Prostate gland (tissue), 2 donors: ENCODE measurements at regions not wholly inside any gene's neighbourhood (a gene's known extent, or its start where the extent isn't known, plus 50 kb on each side); places are given as distances from the start of the nearest gene placed in this dataset.
"Not testable (repeated sequence)": the region's sequence is repeated elsewhere in the genome, so short reads cannot be mapped to it uniquely, and the experiment has no call there.

ENCODE experiments used
- DNase-seq: peaks from one replicate; pipeline ENCODE4 v3.0.0-alpha.2; 2019; ENCODE audit warnings: low spot score
- H3K27ac ChIP-seq, 2 donors: fragments of 200-600 bp; sonication (generic); 2 replicates each; pipeline ENCODE4 v1.5.1; 2017 to 2019
- H3K27me3 ChIP-seq: fragments of 200-600 bp; sonication (generic); replicated peaks from 2 replicates; pipeline ENCODE4 v1.5.1; 2019; ENCODE audit not compliant: insufficient read depth
- H3K36me3 ChIP-seq, 2 donors: fragments of 200-600 bp; sonication (generic); 1 replicate in 1 of 2; 2 replicates in 1 of 2; pipeline versions ENCODE4 v1.5.1 to v1.8.1; 2017 to 2019
- H3K4me1 ChIP-seq: fragments of 200-600 bp; sonication (generic); replicated peaks from 2 replicates; pipeline ENCODE4 v1.5.1; 2019
- H3K4me3 ChIP-seq, 2 donors: fragments of 200-600 bp; sonication (generic); 2 replicates each; pipeline ENCODE4 v1.5.1; 2017 to 2019
- H3K9me3 ChIP-seq: fragments of 200-600 bp; sonication (generic); 2 replicates; pipeline ENCODE4 v1.5.1; 2017
- POLR2A ChIP-seq: fragments of 450-650 bp; IDR thresholded peaks from one replicate; pipeline ENCODE4 v1.6.1; 2016; ENCODE audit warnings: antibody characterized with exemption, mild to moderate bottlenecking
- POLR2AphosphoS5 ChIP-seq: sonication (generic); formaldehyde crosslinking; IDR thresholded peaks from one replicate; pipeline ENCODE4 v1.6.1; 2017; ENCODE audit warnings: antibody characterized with exemption
- WGBS: methylation state at CpG from one replicate; pipeline ENCODE4 v1.1.5; 2018; 5-methylcytosine and 5-hydroxymethylcytosine counted together
- intact Hi-C: fragments of 100-400 bp; cut with DNase I; formaldehyde crosslinking; loops from one replicate; pipeline ENCODE4 v1.14.2; 2022
- TF ChIP-seq, protein P1 (sequence below), 4 experiments: fragments of 200-600 bp in 2 of 4; fragments of 450-650 bp in 2 of 4; sonication (generic) in 2 of 4; IDR thresholded peaks; 1 replicate in 3 of 4; 2 replicates in 1 of 4; pipeline ENCODE4 v1.5.1; 2016 to 2019; ENCODE audit warnings: antibody characterized with exemption in 4 of 4, mild to moderate bottlenecking in 2 of 4, moderate library complexity in 2 of 4

DNA sequence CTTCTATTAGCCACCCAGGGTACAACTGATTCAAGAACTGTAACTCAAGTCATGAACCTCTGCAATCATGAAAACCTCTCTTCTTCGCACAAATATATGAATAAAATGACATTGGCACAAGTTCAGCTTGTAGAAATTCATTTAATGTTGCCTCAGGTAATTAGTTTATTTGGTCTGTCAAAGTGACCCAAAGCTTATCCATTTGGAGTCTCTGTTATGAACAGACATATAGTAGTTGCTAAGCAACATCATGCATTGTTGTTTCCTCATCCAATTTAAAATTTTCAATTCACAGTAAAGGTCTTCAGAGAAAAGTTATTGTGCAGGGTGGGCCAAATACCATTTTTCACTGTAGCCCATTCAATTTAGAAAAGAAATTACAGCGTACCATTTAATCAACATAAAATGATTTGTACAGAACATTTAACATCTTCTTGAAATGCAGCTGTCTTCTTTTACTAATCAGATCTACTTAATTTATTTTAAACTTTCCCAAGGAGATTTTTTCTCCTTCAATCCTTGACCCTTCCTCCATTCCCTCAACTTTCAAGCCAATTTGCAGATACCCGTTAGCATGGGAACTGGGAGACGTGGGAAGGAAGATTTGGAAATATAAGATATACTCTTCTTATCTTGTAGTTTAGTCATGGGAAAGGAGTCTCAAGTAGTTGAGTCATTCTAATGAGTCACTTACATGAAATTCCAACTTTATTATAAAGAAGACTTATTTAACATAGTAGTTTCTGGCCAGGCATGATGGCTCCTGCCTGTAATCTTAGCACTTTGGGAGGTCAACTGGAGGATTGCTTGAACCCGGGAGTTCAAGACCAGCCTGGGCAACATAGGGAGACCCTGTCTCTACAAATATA lies 231.3 kb downstream of the ATPSCKMT start:
- no peaks in the 10 kb centered on the region for H3K36me3 ChIP-seq
- H3K27me3 ChIP-seq, result no peaks in the 10 kb centered on the region
- 85% methylated on average over 5 of the region's 5 CpGs for WGBS
- H3K4me3 ChIP-seq, result no peak overlapping the region
- no peak overlapping the region for H3K27ac ChIP-seq
- no peaks in the 10 kb centered on the region for H3K4me1 ChIP-seq
- DNase-seq, result no peak
- intact Hi-C loops, result no loop called here
- no peak for TF ChIP-seq POLR2AphosphoS5
- TF ChIP-seq, protein P1, sequence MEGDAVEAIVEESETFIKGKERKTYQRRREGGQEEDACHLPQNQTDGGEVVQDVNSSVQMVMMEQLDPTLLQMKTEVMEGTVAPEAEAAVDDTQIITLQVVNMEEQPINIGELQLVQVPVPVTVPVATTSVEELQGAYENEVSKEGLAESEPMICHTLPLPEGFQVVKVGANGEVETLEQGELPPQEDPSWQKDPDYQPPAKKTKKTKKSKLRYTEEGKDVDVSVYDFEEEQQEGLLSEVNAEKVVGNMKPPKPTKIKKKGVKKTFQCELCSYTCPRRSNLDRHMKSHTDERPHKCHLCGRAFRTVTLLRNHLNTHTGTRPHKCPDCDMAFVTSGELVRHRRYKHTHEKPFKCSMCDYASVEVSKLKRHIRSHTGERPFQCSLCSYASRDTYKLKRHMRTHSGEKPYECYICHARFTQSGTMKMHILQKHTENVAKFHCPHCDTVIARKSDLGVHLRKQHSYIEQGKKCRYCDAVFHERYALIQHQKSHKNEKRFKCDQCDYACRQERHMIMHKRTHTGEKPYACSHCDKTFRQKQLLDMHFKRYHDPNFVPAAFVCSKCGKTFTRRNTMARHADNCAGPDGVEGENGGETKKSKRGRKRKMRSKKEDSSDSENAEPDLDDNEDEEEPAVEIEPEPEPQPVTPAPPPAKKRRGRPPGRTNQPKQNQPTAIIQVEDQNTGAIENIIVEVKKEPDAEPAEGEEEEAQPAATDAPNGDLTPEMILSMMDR (IDR thresholded peaks at IDR 0.05), result no peak
- TF ChIP-seq POLR2A, result no peak
- H3K9me3 ChIP-seq, result no peaks in the 10 kb centered on the region

- TF ChIP-seq POLR2AphosphoS5 (no peak), POLR2A (no peak)
- TF ChIP-seq, protein P1 (IDR thresholded peaks at IDR 0.05), result no peak
- WGBS, result 68% methylated on average over 4 of the region's 4 CpGs
- Histone ChIP-seq H3K9me3 (no peaks in the 10 kb centered on the region), H3K36me3 (no peaks in the 10 kb centered on the region), H3K27me3 (no peaks in the 10 kb centered on the region), H3K27ac (no peak overlapping the region), H3K4me3 (no peak overlapping the region), H3K4me1 (no peaks in the 10 kb centered on the region)
- no peak for DNase-seq
- intact Hi-C loops, result no loop called here
These were observed 231.9 kb downstream of the ATPSCKMT start for GRCh38 chr5:10017786-10018185.

GRCh38 chr5:10016559-10016958 lies 233.1 kb downstream of the ATPSCKMT start:
- DNase-seq, intact Hi-C loops, H3K36me3 ChIP-seq: not testable (repeated sequence)

DNA sequence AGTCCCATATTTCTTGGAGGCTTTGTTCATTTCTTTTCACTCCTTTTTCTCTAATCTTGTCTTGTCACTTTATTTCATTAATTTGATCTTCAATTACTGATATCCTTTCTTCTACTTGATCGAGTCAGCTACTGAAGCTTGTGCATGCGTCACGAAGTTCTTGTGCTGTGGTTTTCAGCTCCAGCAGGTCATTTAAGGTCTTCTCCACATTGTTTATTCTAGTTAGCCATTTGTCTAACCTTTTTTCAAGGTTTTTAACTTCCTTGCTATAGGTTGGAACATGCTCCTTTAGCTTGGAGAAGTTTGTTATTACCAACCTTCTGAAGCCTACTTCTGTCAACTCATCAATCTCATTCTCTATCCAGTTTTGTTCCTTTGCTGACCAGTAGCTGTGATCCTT lies 234.0 kb downstream of the ATPSCKMT start:
- H3K4me3 ChIP-seq, H3K9me3 ChIP-seq, H3K27me3 ChIP-seq, intact Hi-C loops, DNase-seq, H3K4me1 ChIP-seq, H3K36me3 ChIP-seq, H3K27ac ChIP-seq: not testable (repeated sequence)
- 95% methylated on average over 3 of the region's 3 CpGs for WGBS

More at GRCh38 chr5:10016559-10016958, 233.1 kb downstream of the ATPSCKMT start:
- H3K27me3 ChIP-seq, H3K4me3 ChIP-seq, H3K9me3 ChIP-seq, H3K4me1 ChIP-seq, H3K27ac ChIP-seq: not testable (repeated sequence)
- 57% methylated on average over 7 of the region's 8 CpGs for WGBS

DNA sequence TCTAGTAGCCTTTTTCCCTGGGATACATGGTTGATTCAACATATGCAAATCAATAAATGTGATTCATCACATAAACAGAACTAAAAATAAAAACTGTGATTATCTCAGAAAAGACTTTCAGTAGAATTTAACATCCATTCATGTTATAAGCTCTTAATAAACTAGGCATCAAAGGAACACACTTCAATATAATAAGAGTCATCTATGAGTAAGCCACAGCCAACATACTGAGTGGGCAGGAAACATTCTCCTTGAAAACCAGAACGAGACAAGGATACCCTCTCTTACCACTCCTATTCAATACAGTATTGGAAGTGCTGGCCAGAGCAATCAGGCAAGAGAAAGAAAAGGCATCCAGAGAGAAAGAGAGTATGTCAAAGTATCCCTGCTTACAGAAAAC lies 239.9 kb downstream of the ATPSCKMT start:
- Histone ChIP-seq H3K4me1 (no peaks in the 10 kb centered on the region), H3K27ac (no peak overlapping the region), H3K27me3 (no peaks in the 10 kb centered on the region), H3K4me3 (no peak overlapping the region), H3K9me3 (no peaks in the 10 kb centered on the region), H3K36me3 (no peaks in the 10 kb centered on the region)
- WGBS, result 58% methylated on average over 1 of the region's 1 CpG
- no peak for DNase-seq
- TF ChIP-seq POLR2A (no peak), POLR2AphosphoS5 (no peak)
- TF ChIP-seq, protein P1 (IDR thresholded peaks at IDR 0.05), result no peak
- intact Hi-C loops, result no loop called here

DNA sequence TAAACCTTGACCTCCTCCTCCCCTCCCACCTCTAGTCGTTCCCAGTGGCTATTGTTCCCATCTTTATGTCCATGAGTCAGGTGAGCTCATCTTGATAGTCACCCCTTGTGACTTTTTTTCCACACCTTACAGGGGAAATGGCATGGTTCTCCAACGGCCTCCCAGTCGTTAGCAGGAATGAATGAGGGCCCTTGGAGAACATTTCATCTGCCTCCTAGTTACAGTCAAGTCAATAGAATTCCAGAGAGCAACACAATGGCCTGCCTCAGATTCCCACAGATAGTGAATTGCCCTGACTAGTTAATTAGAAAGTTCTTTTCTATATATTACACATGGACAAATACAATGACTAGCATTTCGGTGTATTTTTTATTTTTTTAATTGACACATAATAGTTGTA lies 262.6 kb downstream of the ATPSCKMT start:
- DNase-seq, result no peak
- Histone ChIP-seq H3K4me1 (no peaks in the 10 kb centered on the region), H3K4me3 (no peak overlapping the region), H3K27ac (no peak overlapping the region), H3K27me3 (no peaks in the 10 kb centered on the region), H3K36me3 (no peaks in the 10 kb centered on the region), H3K9me3 (no peaks in the 10 kb centered on the region)
- TF ChIP-seq, protein P1 (IDR thresholded peaks at IDR 0.05), result no peak
- TF ChIP-seq POLR2AphosphoS5, result no peak
- no peak for TF ChIP-seq POLR2A
- intact Hi-C loops, result no loop called here
- 65% methylated on average over 4 of the region's 4 CpGs for WGBS
